ENCODE measurements at regions not wholly inside any gene's neighbourhood (a gene's known extent, or its start where the extent isn't known, plus 50 kb on each side); places are given as distances from the start of the nearest gene placed in this dataset.
A peak's percentile ranks its signal among the peaks of the same experiment; 100 is the strongest.

- DNase-seq (ENCODE audit: low read depth) = no peak
- no peak overlapping the region for H3K4me3 ChIP-seq (ENCODE audit: low read length)
- no peak for TF ChIP-seq CTCF (conservative IDR thresholded peaks at IDR 0.05; ENCODE audit: low read length)
Observed at GRCh38 chr20:6184086-6184485, 61.3 kb upstream of the FERMT1 start.

- DNase-seq (ENCODE audit: low read depth) = no peak
- H3K4me3 ChIP-seq (ENCODE audit: low read length) = no peak overlapping the region
- TF ChIP-seq CTCF (conservative IDR thresholded peaks at IDR 0.05; ENCODE audit: low read length) = no peak
Observed at GRCh38 chr20:6180531-6180930, 57.7 kb upstream of the FERMT1 start.

- peak; percentile 55 for TF ChIP-seq CTCF (conservative IDR thresholded peaks at IDR 0.05; ENCODE audit: low read length)
- peak; percentile 24 for DNase-seq (ENCODE audit: low read depth)
Observed at GRCh38 chr20:6178537-6178936, 55.7 kb upstream of the FERMT1 start.

GRCh38 chr20:6173481-6173880 is 50.7 kb upstream of the FERMT1 start:
- TF ChIP-seq CTCF (conservative IDR thresholded peaks at IDR 0.05; ENCODE audit: low read length) = no peak
- no peak overlapping the region for H3K4me3 ChIP-seq (ENCODE audit: low read length)
- no peak for DNase-seq (ENCODE audit: low read depth)

More at GRCh38 chr20:6178537-6178936, 55.7 kb upstream of the FERMT1 start:
- no peak overlapping the region for H3K4me3 ChIP-seq (ENCODE audit: low read length)
